ENCODE measurements at regions not wholly inside any gene's neighbourhood (a gene's known extent, or its start where the extent isn't known, plus 50 kb on each side); places are given as distances from the start of the nearest gene placed in this dataset.

DNA sequence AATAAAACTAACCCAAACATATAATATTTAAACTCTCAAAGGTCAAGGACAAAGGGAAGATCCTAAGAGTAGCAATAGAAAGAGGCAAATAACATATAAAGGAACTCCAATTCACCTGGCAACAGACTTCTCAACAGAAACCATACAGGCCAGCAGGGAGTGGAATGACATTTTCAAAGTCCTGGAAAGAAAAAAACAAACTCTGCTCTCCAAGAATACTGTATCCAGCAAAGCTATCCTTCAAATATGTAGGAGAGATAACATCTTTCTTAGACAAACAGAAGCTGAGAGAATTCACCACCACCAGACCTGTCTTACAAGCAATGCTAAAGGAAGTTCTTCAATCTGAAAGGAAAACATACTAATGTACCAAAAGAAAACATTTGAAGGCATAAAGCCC, 51.5 kb upstream of the TMEM158 start:
- no peak for DNase-seq (ENCODE audit: low read depth)

DNA sequence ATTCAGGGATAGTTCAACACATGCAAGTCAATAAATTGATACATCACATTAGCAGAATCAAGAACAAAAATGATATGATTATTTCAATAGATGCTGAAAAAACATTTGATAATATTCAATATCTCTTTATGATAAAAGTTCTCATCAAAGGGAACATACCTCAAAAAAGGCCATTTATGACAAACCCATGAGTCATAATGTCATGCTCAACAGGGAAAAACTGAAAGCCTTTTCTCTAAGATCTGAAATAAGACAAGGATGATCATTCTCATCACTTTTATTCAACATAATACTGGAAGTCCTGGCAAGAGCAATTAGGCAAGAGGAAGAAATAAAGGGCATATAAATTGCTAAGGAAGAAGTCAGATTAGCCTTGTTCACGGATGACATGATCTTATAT, 54.1 kb upstream of the TMEM158 start:
- no peak for DNase-seq (ENCODE audit: low read depth)

DNA sequence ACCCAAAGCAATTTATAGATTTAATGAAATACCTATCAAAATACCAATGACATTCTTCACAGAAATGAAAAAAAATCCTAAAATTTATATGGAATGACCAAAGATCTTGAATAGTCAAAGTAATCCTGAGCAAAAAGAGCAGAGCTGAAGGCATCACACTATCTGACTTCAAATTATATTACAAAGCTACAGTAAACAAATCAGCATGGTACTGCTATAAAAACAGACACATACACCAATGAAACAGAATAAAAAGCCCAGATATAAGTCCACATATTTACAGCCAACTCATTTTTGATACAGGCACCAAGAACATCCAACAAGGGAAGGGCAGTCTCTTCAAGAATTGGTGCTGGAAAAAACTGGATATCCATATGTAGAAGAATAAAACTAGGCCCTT, 54.9 kb upstream of the TMEM158 start:
- DNase-seq (ENCODE audit: low read depth), result no peak

DNA sequence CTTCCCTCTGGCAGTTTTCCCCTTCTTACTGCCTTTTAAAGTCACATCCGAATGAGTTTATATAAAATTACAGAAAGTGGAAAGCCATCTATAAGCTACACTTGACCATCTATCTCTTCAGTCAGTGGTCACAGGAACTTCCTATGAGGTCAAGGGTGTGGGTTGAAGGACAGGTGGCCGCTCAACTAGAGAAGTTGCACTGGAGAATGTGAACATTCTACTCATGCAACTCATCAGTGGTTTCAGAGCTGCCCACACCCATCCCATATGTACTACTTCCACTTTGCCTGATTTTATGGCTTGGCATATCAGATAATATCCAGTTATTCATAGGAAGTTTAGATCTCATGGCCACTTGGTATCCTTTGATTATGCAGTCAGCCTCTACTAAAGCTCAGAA, 57.4 kb upstream of the TMEM158 start:
- DNase-seq (ENCODE audit: low read depth), result no peak

DNA sequence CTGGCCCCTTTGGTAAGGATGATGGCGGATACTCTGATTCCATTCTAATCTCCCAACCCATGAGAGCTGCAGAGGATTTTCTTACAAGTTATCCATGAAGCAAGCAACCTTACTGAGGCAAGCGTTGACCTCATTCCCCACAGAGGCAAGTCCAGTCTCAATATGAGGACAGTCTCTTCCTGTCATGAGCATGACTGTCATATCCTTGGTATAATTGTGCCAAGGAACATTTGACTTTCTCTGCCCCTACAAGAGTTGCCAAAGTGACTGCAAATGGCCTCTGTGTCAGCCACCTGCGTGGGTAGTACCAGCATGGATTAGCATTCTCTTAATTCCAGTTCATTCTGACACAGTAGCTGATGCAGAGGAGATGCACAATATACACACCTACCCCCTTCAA, 71.2 kb upstream of the TMEM158 start:
- DNase-seq (ENCODE audit: low read depth), result no peak

DNA sequence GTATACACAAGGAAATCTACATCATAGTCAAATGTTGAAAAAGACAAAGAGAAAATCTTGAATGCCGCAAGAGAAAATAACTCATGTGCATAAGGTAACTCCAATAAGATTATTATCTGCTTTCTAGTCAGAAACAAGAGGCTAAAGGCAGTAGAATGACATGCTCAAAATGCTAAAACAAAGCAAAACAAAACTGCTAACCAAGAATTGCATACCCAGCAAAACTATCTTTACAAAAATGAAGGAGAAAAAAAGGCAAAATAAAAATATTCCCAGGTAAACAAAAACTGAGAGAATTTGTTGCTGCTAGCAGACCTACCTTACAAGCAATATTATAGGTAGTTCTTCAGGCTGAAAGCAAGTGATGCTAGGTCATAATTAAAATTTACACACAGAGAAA, 76.4 kb upstream of the TMEM158 start:
- DNase-seq (ENCODE audit: low read depth), result no peak

DNA sequence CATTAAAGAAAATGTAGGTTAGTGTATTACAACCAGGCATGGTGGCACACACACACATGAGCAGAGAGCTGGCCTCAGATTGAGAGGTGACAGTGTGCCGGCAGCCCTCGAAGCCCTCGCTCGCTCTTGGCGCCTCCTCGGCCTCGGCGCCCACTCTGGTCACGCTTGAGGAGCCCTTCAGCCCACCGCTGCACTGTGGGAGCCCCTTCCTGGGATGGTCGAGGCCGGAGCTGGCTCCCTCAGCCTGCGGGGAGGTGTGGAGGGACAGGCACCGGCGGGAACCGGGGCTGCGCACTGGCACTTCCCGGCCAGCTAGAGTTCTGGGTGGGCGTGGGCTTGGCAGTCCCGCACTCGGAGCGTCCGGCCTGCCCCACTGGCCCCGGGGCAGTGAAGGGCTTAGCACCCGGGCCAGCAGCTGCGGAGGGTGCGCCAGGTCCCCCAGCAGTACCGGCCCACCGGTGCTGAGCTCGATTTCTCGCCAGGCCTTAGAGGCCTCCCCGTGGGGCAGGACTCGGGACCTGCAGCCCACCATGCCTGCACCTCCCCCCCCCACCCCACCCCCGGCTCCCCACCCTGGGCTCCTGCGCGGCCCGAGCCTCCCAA, 80.4 kb upstream of the TMEM158 start:
- DNase-seq (ENCODE audit: low read depth), result no peak

DNA sequence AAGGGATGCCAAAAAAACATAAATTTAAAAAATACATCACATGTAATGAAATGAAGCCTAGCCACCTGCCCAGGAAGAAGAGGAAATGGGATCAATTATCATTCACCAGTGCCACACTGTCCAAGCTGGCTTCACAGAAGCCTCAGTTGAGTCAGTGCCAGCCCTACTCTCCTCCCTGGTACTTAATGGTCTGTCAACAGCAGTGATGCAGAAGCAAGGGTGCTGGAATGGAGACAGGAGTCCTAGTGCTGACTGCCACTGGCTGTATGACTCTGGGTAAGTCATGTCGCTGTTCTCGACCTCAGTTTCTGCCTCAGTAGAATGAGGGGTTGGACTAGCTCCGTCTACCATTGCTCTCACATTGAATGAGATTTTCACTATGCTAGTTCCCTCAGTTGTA, 78.5 kb upstream of the LARS2 start:
- DNase-seq (ENCODE audit: low read depth), result no peak

DNA sequence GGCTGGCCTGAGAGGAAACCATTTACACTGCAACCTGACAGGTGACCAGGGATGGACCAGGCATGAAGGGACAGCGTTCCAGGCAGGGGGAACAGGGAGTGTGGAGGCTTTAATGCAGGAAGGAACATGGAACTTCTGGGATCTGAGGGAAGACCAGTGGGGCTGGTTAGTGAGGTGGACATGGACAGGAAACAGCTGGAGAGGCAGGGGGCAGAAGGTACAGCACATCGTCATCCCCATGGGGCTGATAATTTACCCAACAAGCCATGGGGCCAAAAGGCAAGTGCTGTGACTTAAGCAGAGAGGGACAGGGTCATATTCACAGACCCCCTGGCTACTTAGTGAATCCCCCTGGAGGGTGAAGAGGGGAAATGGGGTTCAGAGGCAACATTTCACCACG, 77.0 kb upstream of the LARS2 start:
- no peak for DNase-seq (ENCODE audit: low read depth)

DNA sequence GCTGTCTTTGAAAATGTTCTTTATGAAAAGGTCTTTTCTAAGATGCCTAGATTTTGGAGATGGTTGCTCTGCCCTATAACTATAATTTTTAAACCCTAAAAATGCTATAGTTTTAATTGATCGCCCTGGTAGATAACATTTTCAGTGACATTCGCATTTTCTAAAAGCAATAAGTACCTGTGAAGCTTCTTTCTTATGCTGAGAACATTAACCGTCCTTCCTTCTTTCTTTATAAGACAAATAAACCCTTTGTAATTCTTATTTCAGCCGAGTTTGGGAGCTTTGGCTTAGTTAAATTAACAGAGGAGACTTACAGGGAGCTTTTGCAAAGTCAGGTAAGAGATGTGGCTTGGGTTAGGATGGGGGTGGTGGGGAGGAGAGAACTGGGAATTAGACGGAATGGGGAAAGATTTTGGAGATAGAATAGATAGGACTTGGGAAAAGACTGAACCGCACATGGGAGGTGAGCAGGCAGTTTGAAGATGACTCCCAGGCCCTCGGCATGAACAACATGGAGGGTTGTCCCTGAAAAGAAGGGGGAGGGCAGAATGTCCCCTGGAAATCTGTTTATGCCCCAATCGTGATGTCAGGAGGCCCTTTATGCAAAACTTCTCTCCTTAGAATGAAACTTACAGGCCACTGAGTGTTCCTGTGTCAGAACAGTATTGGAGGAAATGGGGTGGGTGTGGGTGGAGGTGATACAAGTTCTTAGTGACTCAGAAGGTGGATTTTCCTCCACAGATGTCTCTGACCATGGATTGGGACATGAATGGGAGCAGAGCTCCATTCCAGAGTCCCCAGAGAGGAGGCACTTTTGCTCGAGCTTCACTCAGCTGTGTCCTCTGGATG, 76.2 kb upstream of the LARS2 start:
- DNase-seq (ENCODE audit: low read depth), result no peak

DNA sequence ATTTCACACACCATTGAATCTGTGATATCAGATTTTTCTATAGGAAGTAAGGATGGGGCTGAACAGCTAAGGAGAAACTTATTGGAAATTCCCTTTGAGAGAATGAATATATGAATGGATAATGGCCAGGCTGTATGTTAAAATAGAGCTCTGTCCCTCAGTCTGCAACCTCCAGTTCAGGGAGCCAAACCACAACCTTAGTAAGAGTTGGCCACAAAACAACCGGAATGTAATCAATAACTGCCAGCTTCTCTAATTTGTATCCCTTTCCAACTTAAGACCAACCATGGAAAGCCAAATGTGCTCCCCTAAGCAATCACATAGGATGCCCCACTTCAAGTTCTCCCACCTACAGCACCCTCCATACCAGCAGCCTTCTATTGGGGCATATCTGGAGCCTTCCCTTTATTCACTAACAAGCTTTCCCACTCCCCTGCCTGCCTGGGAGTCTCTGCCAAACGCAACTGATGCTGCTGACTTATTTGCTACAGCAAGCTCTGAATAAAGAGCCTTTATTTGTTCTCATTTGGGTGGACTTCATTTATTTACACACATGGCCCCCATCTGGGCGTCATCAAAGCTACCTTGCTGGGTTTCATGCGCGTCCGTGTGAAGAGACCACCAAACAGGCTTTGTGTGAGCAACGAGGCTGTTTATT, 75.4 kb upstream of the LARS2 start:
- DNase-seq (ENCODE audit: low read depth), result no peak

DNA sequence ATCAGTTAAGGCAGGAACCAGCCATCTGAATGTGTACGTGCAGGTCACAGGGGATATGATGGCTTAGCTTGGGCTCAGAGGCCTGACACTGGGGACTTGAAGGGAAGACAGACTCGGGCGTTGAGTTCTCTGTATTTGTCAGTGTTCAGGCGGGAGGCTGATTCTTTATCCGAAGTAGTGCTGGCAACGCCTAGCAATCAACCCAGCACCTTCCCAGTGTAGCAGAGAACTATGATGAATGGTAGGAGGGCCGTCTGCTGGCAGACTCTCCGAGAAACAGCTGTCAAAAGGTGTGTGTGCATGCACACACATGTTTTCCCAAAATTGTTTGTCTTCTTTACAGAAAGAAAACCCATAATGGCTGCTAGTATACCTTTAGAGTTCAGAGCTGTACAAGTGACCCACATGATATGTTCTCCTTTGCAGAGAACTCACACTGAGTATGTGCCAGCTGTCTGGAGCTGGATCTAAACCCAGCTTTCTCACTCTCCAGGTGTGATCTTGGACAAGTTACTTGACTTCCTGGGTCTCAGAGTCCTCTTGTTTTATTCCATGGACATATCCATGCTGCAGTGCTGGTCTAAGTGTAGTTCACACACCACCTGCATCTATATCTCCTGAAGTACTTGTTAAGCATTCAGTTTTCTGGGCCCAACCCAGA, 74.5 kb upstream of the LARS2 start:
- no peak for DNase-seq (ENCODE audit: low read depth)

DNA sequence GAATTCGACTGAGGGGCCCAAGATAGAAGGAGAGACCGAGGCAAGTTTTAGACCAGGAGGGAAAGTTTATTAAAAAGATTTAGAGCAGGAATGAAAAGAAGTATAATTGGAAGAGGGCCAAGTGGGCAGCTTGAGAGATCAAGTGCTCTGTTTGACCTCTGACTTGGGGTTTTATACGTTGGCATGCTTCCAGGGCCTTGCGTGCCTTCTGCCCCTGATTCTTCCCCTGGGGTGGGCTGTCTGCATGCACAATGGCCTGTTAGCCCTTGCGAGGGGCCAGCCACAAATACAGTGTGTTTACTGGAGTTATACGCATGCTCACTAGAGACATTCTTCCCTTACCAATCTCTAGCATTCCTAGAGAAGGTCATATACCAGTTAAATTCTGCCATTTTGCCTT, 70.7 kb upstream of the LARS2 start:
- no peak for DNase-seq (ENCODE audit: low read depth)

DNA sequence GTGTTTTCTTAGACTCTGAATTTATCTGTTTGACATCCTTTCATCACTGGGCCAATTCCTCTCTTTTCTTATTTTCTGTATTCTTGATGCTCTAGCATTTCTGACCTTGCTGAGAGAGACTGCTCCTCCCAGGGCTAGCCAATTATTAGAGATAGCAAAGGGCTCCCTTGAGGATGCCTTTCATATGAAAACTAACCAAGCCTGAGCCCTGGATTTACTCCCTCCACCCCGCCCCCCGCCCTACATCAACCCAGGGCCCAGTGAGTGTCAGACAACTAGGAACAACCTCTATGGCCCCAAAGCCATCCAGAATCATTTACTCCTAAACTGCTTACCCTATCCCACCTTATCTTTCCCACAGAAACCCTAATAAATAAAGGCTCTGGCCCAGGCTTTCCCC, 69.7 kb upstream of the LARS2 start:
- no peak for DNase-seq (ENCODE audit: low read depth)

DNA sequence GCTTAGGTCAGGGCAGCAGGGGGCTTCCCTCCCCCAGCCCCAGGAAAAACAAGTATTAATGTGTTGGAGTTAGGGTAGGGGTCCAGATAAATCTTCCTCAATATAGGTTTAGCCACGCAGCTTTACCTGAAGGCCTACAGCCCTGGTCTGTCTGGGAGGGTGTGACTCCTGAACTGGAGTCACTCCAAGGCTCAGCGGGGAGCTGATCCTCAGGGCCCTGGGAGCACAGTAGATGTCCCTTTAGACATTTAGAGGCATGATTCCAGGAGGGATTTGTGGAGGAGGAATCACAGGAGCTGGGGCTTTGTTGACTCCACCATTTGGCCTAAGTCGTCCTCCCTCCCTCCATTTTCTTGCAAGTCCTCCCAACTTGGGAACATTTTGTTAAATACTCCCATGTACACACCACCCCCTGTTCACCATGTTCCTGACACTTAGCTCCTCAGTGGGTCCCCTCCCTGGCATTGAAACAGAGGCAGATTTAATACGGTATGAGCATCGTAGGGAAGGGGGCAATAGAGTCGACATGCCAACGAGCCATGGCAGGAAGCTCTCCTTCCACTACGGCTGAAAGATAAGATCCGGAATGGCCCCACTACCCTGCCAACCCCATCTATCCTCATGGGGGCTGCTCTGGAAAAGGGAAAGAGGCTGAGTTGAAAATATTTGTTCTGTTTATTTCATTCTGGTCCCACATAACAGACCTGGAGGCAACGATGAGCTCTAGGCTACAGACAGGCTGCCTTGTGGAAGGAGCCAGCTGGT, 69.0 kb upstream of the LARS2 start:
- no peak for DNase-seq (ENCODE audit: low read depth)

DNA sequence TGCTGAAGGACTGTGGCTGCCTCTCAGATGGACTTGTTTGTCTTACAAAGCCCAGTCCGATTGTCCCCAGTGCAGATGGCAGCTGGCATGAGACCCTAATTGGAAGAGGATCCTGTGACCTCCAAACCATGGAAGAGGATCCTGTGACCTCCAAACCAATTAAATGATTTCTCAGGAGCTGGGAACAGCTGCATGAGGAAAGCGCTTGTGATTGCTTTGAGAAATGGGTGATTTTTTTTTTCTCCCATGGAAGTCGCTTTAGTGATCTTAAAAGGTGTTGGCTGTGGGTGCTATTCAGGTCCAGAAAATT, 68.4 kb upstream of the LARS2 start:
- DNase-seq (ENCODE audit: low read depth), result no peak

DNA sequence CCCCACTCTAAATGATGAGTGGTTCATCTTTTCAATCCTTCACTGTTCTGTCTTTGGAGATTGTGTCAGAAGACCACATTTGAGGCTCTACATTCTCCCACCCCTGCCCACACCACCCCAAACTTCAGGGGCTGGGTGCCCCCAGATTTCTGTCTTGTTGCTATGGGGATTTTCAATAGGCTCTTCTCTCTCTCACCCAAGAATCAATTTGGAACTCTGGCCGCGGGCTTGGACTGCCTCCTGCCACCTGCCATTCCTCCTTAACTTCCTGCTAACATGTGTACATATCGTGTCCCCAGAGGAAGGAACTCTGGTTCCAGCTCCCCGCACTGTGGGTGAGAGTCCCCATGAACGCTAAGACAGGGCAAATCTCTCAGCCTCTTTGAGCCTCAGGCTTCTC, 67.4 kb upstream of the LARS2 start:
- no peak for DNase-seq (ENCODE audit: low read depth)

DNA sequence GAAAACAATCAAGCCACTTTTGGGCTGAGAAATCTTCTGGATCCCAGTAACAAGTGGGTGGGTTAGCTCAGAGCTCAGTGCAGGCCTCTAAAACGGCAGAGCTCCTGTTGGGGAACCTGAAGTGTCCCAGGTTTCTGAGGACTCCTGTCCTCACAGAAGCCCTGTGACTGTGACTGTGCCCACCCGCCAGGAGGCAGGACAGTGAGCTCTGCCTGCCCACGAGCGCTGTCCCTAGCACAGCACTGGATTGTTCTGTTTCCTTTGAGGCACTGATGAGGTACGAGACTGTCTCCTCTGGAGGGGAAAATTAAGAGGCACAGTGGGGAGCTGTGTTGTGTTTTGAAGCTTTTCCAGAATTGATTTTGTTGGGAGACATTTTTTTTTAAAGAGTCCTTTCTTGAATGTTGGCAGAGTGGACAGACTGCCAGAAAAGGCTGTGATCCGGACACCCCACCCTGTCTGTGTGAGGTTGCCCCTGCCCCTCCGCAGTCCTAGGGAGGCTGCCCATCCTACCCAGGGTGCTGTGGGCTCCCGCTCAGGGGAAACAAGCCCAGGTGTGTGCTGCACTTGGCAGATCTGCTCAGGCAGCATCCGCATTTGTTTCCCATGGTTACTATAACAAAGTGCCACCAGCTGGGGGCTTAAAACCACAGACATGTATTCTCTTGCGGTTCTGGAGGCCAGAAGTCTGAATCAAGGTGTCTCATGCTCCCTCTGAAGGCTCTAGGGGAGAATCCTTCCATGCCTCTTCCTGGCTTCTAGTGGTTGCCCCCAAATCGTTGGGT, 66.6 kb upstream of the LARS2 start:
- DNase-seq (ENCODE audit: low read depth), result no peak

DNA sequence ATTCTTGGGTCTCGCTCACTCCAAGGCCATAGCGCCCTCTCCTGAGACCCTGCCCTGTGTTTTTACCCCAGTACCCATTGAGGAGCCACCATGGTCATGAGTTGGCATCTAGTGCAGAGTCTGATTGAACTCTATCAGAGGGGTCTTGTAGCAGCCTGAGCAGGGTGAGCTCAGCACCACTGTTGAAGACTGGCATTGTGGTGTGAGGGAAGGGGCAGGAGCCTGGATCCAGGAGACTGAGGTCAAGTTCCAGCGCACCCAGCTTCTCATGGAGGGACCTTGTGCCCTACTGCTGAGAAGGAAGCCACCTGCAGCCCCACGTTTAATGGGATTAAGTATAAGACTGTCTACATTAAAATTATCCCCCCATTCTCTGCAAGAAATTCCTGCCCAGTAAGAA, 65.8 kb upstream of the LARS2 start:
- DNase-seq (ENCODE audit: low read depth), result no peak

DNA sequence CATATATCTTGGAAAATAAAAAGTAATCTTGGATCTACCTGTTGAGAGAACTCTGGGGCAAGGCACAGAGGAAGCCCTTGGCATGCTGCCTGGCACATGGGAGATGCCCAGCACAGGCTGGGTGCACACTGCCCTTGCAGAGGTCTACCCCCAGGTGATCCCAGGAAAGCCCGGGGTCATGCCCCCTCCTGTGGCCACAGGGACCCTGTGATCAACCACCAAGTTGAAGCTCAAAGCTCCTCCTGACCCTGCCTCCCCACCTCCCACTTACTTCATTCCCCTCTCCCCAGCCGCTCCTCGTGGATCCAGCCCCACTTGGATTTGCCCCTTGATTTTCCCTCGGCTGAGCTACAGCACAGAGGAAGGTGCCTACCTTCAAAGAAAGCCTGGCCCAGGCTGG, 62.7 kb upstream of the LARS2 start:
- no peak for DNase-seq (ENCODE audit: low read depth)

DNA sequence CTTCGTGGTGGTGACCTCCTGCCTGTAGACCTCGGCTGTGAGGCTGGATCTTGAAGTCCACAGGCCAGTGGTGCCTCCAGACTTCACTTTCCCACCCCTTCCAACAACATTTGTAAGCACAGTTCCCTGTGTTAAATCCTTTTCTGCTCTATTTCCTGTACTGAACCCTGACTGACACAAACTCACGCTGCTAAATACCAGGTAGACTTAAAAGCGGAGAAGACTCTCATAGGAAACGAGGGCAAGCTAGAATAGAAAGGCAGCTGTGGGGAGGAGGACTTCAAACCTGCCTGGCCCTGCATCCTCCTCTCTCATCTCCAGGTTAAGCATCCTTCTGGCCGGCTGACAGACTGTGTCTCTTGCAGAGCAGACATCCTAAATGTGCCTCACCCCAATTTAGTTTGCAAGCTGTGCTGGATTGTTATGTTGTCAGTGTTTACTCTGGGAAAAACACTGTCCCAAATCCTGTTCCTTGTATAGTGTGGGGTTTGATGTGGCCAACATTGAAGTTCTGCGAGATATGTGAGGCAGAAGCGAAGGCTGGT, 58.5 kb upstream of the LARS2 start:
- DNase-seq (ENCODE audit: low read depth), result no peak

Measured in iris pigment epithelial cell (primary cell).